ENCODE measurements at regions not wholly inside any gene's neighbourhood (a gene's known extent, or its start where the extent isn't known, plus 50 kb on each side); places are given as distances from the start of the nearest gene placed in this dataset.
"Not testable (repeated sequence)": the region's sequence is repeated elsewhere in the genome, so short reads cannot be mapped to it uniquely, and the experiment has no call there.

- not testable (repeated sequence) for DNase-seq (ENCODE audit: low read depth)
These were observed 553.1 kb downstream of the SLCO4C1 start for GRCh38 chr5:101743000-101743399.

GRCh38 chr5:101728933-101729332 is 567.2 kb downstream of the SLCO4C1 start:
- no peak for DNase-seq (ENCODE audit: low read depth)

DNA sequence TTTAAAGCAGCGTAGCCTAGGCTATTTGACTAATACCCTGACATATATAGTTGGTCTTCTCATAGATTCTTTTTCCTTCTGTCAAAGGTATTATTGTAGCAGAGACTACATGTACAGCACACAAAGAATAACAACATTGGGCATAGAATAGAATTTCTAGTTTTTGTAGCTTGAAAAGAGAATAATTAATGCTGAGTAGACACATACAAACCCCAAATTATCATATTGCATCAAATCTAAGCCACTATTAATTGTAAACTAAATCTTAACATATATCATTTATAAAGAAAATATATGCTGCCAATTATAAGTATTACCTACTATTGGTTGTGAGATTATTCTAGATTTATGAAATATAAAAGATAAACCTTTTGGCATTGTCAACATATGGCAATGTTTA is 574.5 kb downstream of the SLCO4C1 start:
- no peak for DNase-seq (ENCODE audit: low read depth)

GRCh38 chr5:101720033-101720432 is 576.1 kb downstream of the SLCO4C1 start:
- DNase-seq (ENCODE audit: low read depth), result no peak

- DNase-seq (ENCODE audit: low read depth), result no peak
These were observed 578.4 kb downstream of the SLCO4C1 start for GRCh38 chr5:101717721-101718120.

GRCh38 chr5:101716941-101717340 is 579.1 kb downstream of the SLCO4C1 start:
- no peak for DNase-seq (ENCODE audit: low read depth)

DNA sequence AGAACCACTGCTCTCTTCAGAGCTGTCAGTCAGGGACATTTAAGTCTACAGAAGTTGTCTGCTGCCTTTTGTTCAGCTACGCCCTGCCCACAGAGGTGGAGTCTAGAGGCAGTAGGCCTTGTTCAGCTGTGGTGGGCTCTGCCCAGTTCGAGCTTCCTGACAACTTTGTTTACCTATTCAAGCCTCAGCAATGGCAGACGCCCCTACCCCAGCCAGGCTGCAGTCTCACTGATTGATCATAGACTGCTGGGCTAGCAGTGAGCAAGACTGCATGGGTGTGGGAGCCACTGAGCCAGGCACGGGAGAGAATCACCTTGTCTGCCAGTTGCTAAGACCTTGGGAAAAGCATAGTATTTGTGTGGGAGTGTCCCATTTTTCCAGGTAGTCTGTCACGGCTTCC is 580.3 kb downstream of the SLCO4C1 start:
- not testable (repeated sequence) for DNase-seq (ENCODE audit: low read depth)

DNA sequence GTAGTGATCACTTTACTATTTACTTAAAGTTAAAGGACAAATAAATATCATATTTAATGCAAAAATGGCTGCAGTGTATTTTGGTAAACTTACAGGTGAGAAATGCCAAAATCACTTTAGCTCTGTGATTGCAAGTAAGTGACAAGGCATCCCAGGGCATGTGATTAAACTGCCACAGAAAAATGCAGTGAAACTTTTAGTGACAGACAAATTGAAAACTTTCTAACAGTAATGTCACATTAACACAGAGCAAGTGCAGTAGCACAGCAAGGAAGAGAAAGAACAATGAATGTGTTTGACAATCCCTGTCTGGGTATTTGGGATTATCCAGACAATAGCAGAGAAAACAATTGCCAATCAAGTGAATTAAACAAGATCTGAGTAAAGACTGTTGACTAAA is 606.8 kb downstream of the SLCO4C1 start:
- DNase-seq (ENCODE audit: low read depth), result no peak

DNA sequence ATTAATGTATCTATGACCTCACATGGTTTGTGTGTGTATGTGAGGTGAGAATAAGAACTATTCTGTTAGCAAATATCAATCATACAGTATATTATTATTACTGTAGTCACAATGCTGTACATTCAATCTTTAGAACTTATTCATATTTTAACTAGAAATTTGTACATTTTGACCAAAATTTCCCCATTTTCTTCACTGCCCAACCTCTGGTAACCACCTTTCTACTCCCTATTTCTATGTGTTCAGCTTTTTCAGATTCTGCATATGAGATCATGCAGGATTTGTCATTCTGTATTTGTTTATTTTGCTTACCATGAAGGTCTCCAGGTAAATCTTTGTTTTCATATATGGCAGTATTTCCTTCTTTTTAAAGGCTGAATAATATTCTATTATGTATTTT is 607.9 kb downstream of the SLCO4C1 start:
- no peak for DNase-seq (ENCODE audit: low read depth)

GRCh38 chr5:101687349-101687985 is 608.6 kb downstream of the SLCO4C1 start:
- DNase-seq (ENCODE audit: low read depth), result no peak

GRCh38 chr5:101686536-101687157 is 609.4 kb downstream of the SLCO4C1 start:
- no peak for DNase-seq (ENCODE audit: low read depth)

DNA sequence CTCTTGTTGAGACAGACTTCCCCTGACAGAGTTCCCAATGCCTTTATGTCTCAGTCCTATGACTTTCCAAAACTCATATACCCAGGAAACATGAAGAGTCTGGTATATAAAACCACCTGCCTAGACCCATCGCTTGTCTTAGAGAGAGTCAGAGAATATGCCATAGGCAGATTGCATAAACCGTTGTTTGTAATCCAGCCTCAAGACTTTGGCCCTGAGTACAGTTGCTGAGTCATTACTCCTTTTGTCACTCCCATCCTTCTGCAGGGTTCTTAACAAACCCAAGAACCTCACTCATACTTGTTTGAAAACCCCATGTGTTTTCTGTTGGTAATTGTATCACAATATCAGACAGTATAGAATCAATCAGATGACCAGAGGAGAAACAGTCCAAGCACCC is 616.3 kb downstream of the SLCO4C1 start:
- no peak for DNase-seq (ENCODE audit: low read depth)

GRCh38 chr5:101678481-101679193 is 617.4 kb downstream of the SLCO4C1 start:
- peak; percentile 10 for DNase-seq (ENCODE audit: low read depth)

GRCh38 chr5:101677961-101678360 is 618.1 kb downstream of the SLCO4C1 start:
- no peak for DNase-seq (ENCODE audit: low read depth)

DNA sequence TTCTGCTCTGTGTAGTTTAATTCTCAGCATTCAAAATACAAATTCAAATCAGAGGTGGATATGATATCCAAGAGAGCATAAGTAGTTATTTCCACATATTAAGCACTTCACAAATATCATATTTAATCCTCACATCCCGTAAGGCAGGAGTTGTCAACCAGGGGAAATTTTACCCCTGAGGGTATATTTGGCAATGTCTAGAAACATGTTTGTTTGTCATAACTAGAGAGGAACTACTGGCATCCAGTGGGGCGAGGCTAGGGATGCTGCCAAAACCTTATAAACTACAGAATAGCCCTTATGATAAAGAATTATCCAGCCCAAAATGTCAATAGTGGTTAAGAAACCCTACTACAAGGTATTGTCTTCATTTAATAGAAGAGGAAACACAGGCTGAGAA is 619.4 kb downstream of the SLCO4C1 start:
- DNase-seq (ENCODE audit: low read depth), result no peak

- no peak for DNase-seq (ENCODE audit: low read depth)
These were observed 620.4 kb downstream of the SLCO4C1 start for GRCh38 chr5:101675510-101676219.

- no peak for DNase-seq (ENCODE audit: low read depth)
These were observed 623.0 kb downstream of the SLCO4C1 start for GRCh38 chr5:101673120-101673519.

- DNase-seq (ENCODE audit: low read depth), result no peak
These were observed 631.9 kb downstream of the SLCO4C1 start for GRCh38 chr5:101664071-101664791.

- no peak for DNase-seq (ENCODE audit: low read depth)
These were observed 632.5 kb downstream of the SLCO4C1 start for GRCh38 chr5:101663543-101663942.

- DNase-seq (ENCODE audit: low read depth), result no peak
These were observed 633.8 kb downstream of the SLCO4C1 start for GRCh38 chr5:101662263-101662662.

- no peak for DNase-seq (ENCODE audit: low read depth)
These were observed 637.7 kb downstream of the SLCO4C1 start for GRCh38 chr5:101658433-101658832.

DNA sequence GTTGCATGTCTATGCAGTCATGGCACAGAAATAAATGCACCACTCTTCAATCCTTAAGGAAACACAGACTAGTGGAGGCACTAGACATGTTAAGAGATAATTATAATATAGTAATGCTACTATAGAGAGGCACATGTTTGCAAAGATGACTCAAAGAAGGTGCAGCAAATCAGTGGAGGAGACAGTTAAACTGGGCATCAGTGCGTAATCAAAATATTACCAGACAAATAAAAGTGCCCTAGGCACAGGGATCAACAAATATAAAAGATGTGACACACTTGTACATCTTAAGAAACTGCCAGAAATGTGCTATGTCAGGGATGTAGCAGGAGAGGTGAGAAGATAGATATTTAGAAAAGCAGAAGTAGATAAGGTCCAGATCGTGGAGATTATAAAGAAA is 642.1 kb downstream of the SLCO4C1 start:
- no peak for DNase-seq (ENCODE audit: low read depth)
